SJSA1 (cell line): ENCODE measurements at regions not wholly inside any gene's neighbourhood (a gene's known extent, or its start where the extent isn't known, plus 50 kb on each side); places are given as distances from the start of the nearest gene placed in this dataset.
"Not testable (repeated sequence)": the region's sequence is repeated elsewhere in the genome, so short reads cannot be mapped to it uniquely, and the experiment has no call there.

Source experiments
- DNase-seq, 2 experiments: peaks; one replicate each; pipeline ENCODE4 v3.0.0-alpha.2; 2015 to 2020; ENCODE audit warnings: low spot score in 2 of 2, low read depth in 1 of 2
- H3K27ac ChIP-seq: fragments of 250-450 bp; sonication (Bioruptor Pico); 2 replicates; pipeline ENCODE4 v1.5.1; 2020; ENCODE audit warnings: mild to moderate bottlenecking, moderate library complexity
- H3K27me3 ChIP-seq: fragments of 250-450 bp; sonication (Bioruptor Pico); replicated peaks from 2 replicates; pipeline ENCODE4 v1.5.1; 2020; ENCODE audit warnings: mild to moderate bottlenecking, moderate library complexity
- H3K36me3 ChIP-seq: fragments of 250-450 bp; sonication (Bioruptor Pico); 2 replicates; pipeline ENCODE4 v1.5.1; 2020; ENCODE audit warnings: mild to moderate bottlenecking
- H3K4me1 ChIP-seq: fragments of 250-450 bp; sonication (Bioruptor Pico); replicated peaks from 2 replicates; pipeline ENCODE4 v1.6.1; 2021; ENCODE audit warnings: mild to moderate bottlenecking
- H3K4me3 ChIP-seq: fragments of 250-450 bp; sonication (Bioruptor Pico); 2 replicates; pipeline ENCODE4 v1.5.1; 2020; ENCODE audit warnings: mild to moderate bottlenecking
- H3K9me3 ChIP-seq: fragments of 250-450 bp; sonication (Bioruptor Pico); replicated peaks from 2 replicates; pipeline ENCODE4 v1.5.1; 2020; ENCODE audit warnings: mild to moderate bottlenecking

GRCh38 chr12:24360461-24360860 is 411.0 kb upstream of the SOX5 start:
- no peak for DNase-seq
- Histone ChIP-seq H3K4me1 (peaks cover 21% of the 10 kb centered on the region), H3K27me3 (no peaks in the 10 kb centered on the region), H3K36me3 (no peaks in the 10 kb centered on the region), H3K4me3 (no peak overlapping the region), H3K9me3 (no peaks in the 10 kb centered on the region), H3K27ac (no peak overlapping the region)

DNA sequence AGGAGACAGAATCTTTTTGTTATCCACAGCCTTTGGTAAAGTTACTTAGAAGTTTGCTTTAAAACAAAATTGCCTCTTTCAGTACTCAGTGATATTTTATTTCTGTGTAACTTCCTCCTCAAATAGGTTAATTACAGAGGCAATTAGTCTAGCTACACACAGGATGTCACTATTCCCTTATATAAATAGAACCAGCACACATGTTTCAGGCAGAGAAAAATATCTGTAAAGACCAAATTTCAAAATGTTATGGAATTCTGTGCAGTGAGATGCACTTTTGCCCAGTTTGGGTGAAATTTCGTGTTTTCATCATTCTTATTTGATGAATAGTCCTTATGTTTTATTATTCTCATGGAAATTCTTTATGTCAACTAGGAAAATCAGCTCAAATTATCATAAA is 410.6 kb upstream of the SOX5 start:
- DNase-seq = no peak
- Histone ChIP-seq H3K27me3 (no peaks in the 10 kb centered on the region), H3K36me3 (no peaks in the 10 kb centered on the region), H3K27ac (no peak overlapping the region), H3K4me3 (no peak overlapping the region), H3K4me1 (peaks cover 19% of the 10 kb centered on the region), H3K9me3 (no peaks in the 10 kb centered on the region)

- no peak for DNase-seq
- H3K36me3 ChIP-seq = no peaks in the 10 kb centered on the region
- peaks cover 13% of the 10 kb centered on the region for H3K4me1 ChIP-seq
- H3K4me3 ChIP-seq = no peak overlapping the region
- H3K9me3 ChIP-seq = no peaks in the 10 kb centered on the region
- H3K27ac ChIP-seq = no peak overlapping the region
- no peaks in the 10 kb centered on the region for H3K27me3 ChIP-seq
These were observed 409.9 kb upstream of the SOX5 start for GRCh38 chr12:24359418-24359817.

DNA sequence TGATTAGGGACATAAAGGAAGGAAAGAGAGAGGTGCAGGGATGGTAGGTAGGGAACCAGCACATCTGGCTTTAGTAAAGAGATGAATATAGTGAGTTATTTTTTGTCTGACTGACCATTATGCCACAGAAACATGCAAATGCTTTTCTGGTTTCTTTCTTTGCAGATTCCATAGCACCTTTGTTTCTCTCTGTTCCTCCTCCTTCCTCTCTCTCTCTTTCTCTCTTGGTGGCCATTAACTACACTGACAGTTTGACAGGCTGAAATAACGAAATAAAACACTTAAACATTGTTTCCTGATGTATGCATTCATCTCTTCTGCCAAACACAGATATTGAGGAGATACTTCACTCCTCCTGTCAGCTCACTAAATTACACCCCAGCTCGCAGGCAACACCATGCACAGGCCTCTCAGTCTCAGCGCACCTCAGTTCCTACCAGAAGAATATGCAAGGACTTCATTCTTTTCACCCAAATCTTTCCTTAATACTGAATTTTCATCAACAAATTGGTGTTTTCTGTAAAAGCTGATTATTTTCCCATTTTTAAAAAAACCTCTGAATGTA is 406.9 kb upstream of the SOX5 start:
- DNase-seq = no peak
- Histone ChIP-seq H3K36me3 (no peaks in the 10 kb centered on the region), H3K9me3 (no peaks in the 10 kb centered on the region), H3K4me3 (no peak overlapping the region), H3K4me1 (peaks cover 7% of the 10 kb centered on the region), H3K27ac (no peak overlapping the region), H3K27me3 (no peaks in the 10 kb centered on the region)

DNA sequence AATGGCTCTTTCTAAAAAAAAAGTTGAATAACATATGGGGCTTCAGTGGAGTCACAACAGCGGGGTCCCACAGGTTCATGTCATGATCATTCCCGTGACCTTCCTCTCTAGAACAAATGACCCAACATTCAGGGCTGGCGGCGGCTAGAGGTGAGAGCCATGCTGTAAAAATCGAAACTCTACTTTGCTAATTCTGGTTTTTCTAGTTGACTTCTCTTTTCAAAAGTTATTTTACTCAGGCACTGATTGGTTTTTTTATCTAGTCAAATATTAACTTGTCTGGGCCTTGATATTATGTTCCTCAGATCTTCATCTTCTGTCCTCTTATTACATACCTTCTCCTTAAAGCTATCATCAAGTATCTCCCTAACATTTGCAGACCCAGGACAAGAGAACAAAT is 402.9 kb upstream of the SOX5 start:
- H3K4me3 ChIP-seq = no peak overlapping the region
- H3K9me3 ChIP-seq = peaks cover 4% of the 10 kb centered on the region; the same call in 1 of the 2 replicates
- H3K4me1 ChIP-seq = no peaks in the 10 kb centered on the region
- H3K27ac ChIP-seq = no peak overlapping the region
- no peaks in the 10 kb centered on the region for H3K36me3 ChIP-seq
- no peak for DNase-seq
- no peaks in the 10 kb centered on the region for H3K27me3 ChIP-seq

DNA sequence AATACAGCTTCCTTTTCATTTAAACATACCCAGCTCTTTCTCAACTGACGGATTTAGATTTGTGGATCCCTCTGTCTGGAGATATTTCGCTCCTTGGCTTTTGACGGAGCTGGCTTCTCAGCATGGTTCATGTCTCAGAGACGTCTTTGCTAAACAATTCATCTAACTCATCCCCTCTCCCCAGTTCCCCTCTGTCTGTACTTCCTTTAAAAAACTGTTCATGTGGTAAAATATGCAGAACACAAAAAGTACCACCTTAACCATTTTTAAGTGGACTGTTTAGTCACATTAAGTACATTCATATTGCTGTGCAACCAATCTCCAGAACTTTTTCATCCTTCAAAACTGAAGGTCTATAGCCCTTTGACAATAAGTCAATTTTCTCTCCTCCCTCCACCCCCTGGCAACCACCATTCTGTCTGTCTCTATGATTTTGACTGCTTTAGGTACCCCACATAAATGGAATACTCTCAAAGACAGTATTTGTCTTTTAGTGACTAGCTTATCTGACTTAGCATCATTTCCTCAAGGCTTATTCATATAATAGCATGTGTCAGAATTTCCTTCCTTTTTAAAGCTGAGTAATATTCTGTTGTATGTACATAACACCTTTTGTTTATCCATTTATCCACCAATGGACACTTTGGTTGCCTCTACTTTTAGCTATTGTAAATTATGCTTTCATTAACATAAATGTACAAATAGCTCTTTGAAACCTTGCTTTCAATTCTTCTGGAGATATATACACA is 399.8 kb upstream of the SOX5 start:
- DNase-seq = no peak
- H3K27me3 ChIP-seq = no peaks in the 10 kb centered on the region
- no peaks in the 10 kb centered on the region for H3K36me3 ChIP-seq
- H3K9me3 ChIP-seq = peaks cover 4% of the 10 kb centered on the region; the same call in 1 of the 2 replicates
- no peak overlapping the region for H3K4me3 ChIP-seq
- peaks cover 4% of the 10 kb centered on the region; the same call in 1 of the 2 replicates for H3K4me1 ChIP-seq
- no peak overlapping the region for H3K27ac ChIP-seq

DNA sequence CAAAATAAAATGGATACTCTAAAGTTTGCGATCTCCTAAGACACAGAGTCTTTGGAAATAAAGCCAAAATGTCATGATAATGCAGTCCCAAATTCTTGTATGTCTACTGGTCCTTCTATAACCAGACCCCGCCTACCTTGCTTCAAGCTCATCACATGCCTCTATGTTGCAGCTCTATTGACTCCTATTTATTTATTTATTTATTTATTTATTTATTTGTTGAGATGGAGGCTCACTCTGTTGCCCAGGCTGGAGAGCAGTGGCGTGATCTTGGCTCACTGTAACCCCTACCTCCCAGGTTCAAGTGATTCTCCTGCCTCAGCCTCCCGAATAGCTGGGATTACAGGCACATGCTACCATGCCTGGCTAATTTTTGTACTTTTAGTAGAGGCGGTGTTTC is 398.7 kb upstream of the SOX5 start:
- not testable (repeated sequence) for H3K27ac ChIP-seq, H3K27me3 ChIP-seq

DNA sequence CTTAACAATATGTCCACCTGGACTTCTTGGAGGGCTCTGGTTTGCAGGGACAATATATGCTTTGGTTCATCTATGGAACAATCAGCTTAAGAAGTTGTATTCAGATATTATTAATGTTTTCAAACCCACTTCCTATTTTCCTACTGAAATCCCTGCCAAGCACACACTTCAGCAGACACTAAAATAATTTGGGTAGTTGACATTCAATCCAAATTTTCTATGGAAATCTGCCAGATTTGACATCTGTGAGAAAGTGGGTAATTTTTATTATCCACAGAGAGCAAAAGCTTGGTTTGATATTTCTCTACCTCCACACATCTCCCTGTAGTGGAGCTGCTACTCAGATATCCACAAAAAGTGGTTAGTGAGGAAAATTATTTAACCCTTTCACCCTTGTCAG is 378.8 kb upstream of the SOX5 start:
- H3K36me3 ChIP-seq = no peaks in the 10 kb centered on the region

More for the DNA sequence above, 398.7 kb upstream of the SOX5 start:
- H3K9me3 ChIP-seq, H3K4me3 ChIP-seq, DNase-seq, H3K36me3 ChIP-seq, H3K4me1 ChIP-seq: not testable (repeated sequence)

DNA sequence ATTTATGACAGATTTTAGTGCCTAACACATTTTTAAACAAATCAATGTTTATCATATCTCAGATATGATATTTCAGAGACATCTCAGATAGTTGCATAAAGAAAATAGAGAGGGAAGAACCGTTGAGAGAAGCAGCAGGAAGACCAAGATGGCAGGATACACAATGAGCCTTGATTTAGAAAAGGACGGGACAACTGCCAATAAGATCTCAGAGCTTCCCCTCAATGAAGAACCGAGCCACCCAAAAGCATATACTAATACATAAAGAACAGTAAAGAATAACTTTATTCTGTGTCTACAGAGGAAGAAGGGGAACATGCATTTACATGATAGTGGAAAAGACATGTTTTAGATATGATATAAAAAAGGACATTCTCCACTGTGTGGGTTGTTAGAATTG is 375.9 kb upstream of the SOX5 start:
- DNase-seq = no peak
- no peaks in the 10 kb centered on the region for H3K36me3 ChIP-seq
- H3K27me3 ChIP-seq = no peaks in the 10 kb centered on the region
- H3K9me3 ChIP-seq = no peaks in the 10 kb centered on the region
- H3K4me1 ChIP-seq = no peaks in the 10 kb centered on the region
- no peak overlapping the region for H3K27ac ChIP-seq
- H3K4me3 ChIP-seq = no peak overlapping the region

More for the DNA sequence above, 378.8 kb upstream of the SOX5 start:
- Histone ChIP-seq H3K27ac (no peak overlapping the region), H3K27me3 (no peaks in the 10 kb centered on the region), H3K9me3 (no peaks in the 10 kb centered on the region), H3K4me3 (no peak overlapping the region), H3K4me1 (no peaks in the 10 kb centered on the region)
- no peak for DNase-seq

DNA sequence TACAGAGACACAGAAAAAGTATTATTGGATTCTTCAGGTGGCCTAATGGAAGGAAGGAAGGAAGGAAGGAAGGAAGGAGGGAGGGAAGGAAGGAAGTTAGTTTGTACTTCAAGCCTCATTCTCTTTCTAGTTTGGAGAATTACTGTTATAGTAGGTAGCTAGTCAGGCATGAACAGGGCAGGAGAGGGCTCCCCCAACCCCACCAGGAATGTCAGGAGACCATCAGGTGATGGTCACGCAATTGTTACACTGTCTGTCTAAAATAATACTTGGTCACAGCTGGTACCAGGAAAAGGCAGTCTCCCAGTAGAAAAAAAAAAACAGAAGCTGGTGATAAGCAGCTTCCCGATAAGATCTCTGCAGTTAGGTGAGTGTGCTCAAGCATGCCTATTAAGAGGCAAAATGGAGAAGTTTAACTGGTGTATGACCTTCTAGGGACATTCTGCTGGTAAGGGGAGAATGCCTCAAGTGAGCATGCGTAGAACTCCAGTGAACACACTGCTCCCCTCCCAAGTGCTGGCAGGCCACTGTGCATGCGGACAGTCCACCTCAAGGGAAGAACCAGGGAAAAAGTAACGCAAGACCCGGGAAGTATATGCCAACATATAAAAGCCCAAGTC is 358.4 kb upstream of the SOX5 start:
- Histone ChIP-seq H3K4me1 (no peaks in the 10 kb centered on the region), H3K9me3 (no peaks in the 10 kb centered on the region), H3K36me3 (no peaks in the 10 kb centered on the region), H3K27me3 (no peaks in the 10 kb centered on the region), H3K4me3 (no peak overlapping the region), H3K27ac (no peak overlapping the region)
- DNase-seq = no peak

DNA sequence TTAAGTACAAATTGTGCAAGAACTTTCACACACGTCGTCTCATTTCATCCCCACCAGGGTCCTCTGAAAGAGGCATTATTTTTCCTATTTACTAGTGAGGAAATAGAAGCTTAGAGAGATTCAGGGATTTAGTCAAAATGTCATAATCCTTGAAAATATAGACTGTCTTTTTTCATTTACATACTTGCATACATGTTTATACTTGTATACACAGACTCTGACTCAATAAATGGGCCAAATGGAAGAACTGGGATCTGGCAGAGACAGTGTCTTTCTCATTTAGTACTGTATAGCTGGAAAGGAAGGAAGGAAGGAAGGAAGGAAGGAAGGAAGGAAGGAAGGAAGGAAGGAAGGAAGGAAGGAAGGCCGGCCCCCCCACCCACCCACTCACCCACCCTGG is 357.7 kb upstream of the SOX5 start:
- H3K36me3 ChIP-seq = no peaks in the 10 kb centered on the region

DNA sequence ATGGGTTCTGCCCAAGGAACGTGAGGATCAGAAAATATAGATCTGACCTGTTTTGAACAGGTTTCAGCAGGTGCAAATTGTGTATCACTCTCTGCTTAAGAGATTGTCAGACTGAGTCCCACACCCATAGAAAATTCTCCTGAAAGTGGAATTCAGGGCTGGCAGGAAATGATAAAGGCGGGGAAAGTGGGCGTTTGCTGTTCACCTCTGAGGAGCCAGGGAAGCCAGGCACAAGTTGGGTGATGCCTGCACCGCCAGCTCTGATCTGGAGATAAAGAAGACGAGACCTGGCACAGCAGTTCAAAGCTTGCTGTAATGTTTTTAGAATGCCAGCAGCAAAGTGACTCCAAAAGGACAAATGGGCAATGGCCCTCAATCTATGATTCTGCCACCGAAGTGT is 356.5 kb upstream of the SOX5 start:
- H3K9me3 ChIP-seq = no peaks in the 10 kb centered on the region
- no peak overlapping the region for H3K4me3 ChIP-seq
- H3K4me1 ChIP-seq = no peaks in the 10 kb centered on the region
- no peak for DNase-seq
- H3K27me3 ChIP-seq = no peaks in the 10 kb centered on the region
- no peak overlapping the region for H3K27ac ChIP-seq
- H3K36me3 ChIP-seq = no peaks in the 10 kb centered on the region

More for the DNA sequence above, 357.7 kb upstream of the SOX5 start:
- H3K9me3 ChIP-seq = no peaks in the 10 kb centered on the region
- H3K27ac ChIP-seq = no peak overlapping the region
- H3K4me1 ChIP-seq = no peaks in the 10 kb centered on the region
- no peak overlapping the region for H3K4me3 ChIP-seq
- no peak for DNase-seq
- no peaks in the 10 kb centered on the region for H3K27me3 ChIP-seq

DNA sequence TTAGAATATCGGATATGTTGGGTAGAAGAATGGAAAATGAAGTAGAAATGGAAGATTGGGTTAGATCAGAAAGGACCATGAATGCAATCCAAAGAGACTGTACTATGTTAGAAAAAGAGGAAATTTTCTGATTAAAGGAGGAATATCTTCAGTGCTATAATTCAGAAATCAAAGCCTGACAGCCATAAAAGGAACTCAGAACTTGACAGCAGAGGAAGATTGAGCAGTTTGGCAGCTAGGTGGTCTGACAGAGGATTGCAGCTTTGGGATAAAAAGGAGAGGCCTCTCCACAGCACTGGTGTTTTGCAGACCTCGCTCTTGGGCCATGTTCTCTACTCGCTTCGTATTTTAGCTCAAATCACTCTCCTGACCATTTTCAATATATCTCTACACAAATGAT is 354.8 kb upstream of the SOX5 start:
- Histone ChIP-seq H3K9me3 (no peaks in the 10 kb centered on the region), H3K4me3 (no peak overlapping the region), H3K4me1 (no peaks in the 10 kb centered on the region), H3K27me3 (no peaks in the 10 kb centered on the region), H3K27ac (no peak overlapping the region), H3K36me3 (no peaks in the 10 kb centered on the region)
- no peak for DNase-seq

DNA sequence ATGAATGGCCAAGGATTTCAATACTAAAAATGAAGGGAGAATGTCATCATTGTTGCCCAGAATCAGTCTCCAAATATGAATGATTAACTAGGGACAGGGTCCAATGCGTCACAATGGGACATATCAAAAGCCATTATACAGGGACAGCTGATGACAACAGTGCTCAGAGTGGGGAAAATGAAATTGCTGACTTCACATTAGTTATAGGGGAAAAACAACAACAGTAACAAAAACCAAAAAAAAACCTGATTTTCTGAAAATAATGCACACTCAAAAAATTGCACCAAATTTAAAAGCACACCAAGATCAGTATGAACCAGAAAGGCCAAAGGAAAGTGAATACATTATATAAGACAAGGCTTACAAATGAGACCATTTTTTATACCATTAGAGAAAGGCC is 353.2 kb upstream of the SOX5 start:
- DNase-seq = no peak
- Histone ChIP-seq H3K27ac (no peak overlapping the region), H3K4me3 (no peak overlapping the region), H3K9me3 (no peaks in the 10 kb centered on the region), H3K36me3 (no peaks in the 10 kb centered on the region), H3K27me3 (no peaks in the 10 kb centered on the region), H3K4me1 (no peaks in the 10 kb centered on the region)
